GM04504 (cell line): ENCODE measurements at regions not wholly inside any gene's neighbourhood (a gene's known extent, or its start where the extent isn't known, plus 50 kb on each side); places are given as distances from the start of the nearest gene placed in this dataset.
"Not testable (repeated sequence)": the region's sequence is repeated elsewhere in the genome, so short reads cannot be mapped to it uniquely, and the experiment has no call there.

Source experiments
- DNase-seq: peaks from one replicate; pipeline ENCODE4 v3.0.0-alpha.2; 2012; ENCODE audit warnings: low read depth

DNA sequence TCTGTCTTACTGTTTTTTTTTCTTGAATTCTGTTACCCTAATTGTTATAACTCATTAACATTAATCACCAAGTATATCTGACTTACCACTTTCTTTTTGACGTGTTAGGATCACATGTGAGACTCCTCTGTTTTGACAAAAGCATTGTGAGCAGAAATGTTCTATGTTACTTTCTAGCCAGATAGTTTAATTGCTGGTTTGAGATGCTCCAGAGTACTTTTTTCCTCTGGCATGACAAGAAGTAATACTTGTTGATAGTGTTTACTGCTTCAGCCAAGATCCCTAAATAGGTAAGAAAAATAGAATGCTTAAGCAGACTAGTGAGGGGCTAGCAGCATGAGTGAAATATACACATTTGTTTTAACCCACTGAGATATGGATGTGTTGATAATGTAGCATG, 303.9 kb upstream of the PABPC4L start:
- no peak for DNase-seq

DNA sequence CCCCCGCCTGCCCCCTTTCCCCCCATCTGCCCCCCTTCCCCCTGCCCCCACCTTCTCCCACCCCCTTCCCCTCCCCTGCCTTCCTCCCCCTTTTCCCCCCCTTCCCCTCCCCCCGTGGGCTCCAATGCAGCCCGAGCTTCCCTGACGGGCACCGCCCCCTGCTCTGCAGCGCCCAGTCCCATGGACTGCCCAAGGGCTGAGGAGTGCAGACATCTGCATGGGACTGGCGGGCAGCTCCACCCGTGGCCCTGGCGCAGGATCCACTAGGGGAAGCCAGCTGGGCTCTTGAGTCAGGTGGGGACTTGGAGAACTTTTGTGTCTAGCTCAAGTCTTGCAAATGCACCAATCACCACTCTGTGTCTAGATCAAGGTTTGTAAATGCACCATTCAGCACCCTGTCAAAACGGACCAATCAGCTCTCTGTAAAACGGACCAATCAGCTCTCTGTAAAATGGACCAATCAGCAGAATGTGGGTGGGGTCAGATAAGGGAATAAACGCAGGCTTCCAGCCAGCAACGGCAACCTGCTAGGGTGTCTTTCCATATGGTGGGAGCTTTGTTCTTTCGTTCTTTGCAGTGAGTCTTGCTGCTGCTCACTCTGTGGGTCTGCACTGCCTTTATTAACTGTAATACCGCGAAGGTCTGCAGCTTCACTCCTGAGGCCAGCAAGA, 300.5 kb upstream of the PABPC4L start:
- DNase-seq, result no peak

DNA sequence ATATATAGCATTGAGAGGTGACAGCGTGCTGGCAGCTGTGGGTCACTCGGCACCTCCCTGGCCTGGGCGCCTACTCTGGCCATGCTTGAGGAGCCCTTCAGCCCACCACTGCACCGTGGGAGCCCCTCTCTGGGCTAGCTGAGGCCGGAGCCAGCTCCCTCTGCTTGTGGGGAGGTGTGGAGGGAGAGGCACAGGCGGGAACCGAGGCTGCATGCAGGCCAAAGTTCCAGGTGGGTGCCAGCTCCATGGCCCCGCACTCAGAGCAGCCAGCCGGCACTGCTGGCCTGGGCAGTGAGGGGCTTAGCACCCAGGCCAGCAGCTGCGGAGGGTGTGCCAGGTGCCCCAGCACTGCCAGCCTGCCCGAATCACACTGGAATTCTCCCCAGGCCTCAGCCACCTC, 299.9 kb upstream of the PABPC4L start:
- DNase-seq, result not testable (repeated sequence)

DNA sequence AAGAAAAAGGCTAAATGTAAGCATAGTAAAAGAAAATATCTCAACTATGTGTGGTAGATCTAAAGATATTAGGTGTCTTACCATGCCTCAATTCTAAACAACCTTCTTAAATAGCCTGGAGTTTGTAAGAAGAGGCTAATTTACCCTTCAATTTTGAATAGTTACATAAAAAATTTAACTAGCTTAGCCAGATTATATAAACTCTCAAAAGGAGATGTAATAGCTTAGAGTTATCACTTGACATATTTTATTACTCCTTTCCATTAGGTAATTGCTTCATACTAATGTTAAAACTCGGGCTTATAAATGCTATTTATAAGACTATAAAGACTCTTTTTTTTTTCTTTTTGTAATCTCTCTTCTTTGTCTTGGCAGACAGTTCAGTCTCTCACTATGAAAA, 297.5 kb upstream of the PABPC4L start:
- DNase-seq, result no peak

DNA sequence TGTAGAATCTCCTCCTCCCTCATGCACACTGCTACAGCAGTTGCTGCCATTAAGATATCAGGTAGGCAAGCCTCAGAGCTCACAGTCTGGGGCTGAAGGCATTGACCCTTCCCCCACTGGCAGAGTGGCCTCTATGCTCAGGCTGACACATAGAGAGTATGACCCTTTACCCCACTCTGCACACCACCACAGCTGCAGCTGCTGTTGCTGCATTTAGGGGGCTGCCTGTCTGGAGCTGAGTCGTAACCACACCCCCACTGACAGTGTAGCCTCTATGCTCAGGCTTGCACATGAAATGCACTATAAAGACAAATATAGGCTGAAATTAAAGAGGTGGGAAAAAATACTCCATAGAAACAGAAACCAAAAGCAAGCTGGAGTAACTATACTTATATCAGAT, 289.3 kb upstream of the PABPC4L start:
- DNase-seq, result no peak

DNA sequence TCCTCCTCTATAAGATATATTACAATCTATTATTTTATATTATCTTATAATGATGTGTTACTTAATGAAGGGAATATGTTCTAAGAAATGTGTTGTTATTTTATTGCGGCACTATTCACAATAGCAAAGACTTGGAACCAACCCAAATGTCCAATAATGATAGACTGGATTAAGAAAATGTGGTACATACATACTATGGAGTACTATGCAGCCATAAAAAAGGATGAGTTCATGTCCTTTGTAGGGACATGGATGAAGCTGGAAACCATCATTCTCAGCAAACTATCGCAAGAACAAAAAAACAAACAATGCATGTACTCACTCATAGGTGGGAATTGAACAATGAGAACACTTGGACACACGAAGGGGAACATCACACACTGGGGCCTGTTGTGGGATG, 281.9 kb upstream of the PABPC4L start:
- not testable (repeated sequence) for DNase-seq

DNA sequence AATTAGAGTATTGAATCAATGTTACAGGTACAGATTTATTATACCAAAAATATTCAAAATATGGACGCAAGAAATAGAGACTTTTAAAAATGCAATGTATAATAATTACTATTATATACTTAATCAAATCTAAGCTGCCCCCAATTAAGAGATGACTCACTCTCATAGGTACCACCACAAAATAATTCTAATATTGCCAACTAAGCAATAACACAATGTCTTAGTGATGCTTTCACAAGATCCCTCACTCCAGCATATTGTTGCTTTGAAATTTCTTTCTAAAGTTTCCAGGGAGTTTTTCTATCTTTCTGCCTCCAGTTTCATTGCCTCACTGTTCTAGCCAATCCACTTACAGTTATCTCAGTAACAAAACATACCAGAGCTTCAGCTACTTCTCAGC, 270.0 kb upstream of the PABPC4L start:
- no peak for DNase-seq

DNA sequence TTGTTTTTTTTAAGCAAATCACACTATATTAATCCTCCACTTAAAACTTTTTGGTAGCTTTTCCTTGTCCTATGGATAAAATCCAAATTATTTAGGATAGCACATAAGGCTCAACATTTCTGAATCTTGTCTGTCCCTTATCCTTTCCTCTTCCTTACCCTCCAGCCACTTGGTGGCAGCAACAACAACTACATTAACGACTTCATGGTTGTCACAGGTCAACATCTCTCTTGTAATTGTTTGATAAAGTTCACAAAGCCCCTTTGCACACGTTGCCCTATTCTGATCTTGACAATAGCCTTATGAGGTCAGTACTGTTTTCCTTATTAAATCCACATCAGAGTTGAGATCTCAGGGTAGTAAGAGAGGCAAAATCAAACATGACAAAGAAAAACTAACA, 269.0 kb upstream of the PABPC4L start:
- DNase-seq, result no peak

DNA sequence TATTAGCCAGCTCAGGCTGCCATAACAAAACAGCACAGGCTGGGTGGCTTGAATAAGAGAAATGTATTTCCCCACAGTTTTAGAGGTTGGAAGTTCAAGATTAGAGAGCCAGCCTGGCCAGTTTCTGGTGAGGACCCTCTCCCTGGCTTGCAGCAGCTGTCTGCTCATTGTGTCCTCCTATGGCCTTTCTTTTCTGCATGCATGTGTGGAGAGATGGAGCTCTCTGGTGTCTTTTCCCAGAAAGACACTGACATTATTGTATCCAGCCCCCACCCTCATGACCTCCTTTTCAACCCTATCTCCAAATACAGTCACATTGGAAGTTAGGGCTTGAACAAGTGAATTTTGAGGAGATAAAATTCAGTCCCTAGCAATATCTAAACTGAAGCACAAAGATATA, 263.8 kb upstream of the PABPC4L start:
- DNase-seq, result no peak

DNA sequence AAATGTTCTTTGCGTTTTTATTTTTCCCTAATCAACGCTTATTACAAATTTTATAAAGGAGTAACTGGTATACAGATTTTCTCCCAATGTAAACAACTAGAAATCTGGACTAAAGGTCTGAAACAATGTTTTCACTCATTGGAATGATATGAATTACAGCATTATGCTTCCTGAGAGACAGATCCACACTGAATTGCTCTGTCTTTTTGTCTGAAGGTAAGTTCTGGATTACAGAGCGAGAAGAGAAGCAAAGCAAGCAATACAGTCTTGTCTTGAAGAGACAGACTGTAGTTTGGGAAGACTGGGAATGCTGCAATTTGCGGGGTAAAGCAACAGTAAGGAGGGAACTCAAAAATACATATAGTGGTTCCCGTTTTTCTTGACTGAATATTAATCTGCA, 262.2 kb upstream of the PABPC4L start:
- no peak for DNase-seq

DNA sequence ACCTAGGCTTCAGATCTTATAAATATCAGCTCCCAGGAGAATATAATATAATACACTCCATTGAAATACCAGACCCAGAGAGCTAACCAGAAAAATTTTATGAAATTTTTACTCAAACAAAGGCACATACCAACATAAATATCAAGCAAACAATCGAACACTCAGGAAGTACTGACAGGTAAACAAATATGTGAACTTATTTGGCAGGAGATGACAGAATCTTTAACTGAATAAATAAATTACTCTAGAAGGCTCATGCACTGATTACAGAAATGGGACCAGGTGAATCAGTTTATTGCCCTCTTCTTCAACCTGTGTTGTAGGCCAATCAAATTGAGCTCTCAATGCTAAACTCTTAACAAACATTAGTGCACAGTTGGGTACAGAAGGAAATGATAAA, 225.2 kb upstream of the PABPC4L start:
- no peak for DNase-seq

DNA sequence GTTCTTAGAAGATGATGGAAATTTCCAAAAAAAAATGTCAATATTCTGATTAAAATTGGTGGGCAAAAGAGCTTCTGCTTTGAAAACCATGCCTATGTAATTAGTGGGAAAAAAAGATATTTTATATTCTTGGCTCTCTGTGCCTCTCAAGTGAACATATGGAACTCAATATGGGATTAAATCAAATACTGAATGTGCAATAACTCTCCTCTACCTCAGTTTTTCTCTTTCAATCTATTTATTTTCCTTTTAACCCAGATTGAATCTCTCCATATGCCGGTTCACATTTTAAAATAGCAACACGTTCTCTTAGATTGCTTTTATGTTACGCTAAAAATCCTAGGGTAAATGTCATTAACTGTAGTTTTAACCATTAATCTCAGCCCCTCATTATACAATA, 224.2 kb upstream of the PABPC4L start:
- DNase-seq, result no peak

DNA sequence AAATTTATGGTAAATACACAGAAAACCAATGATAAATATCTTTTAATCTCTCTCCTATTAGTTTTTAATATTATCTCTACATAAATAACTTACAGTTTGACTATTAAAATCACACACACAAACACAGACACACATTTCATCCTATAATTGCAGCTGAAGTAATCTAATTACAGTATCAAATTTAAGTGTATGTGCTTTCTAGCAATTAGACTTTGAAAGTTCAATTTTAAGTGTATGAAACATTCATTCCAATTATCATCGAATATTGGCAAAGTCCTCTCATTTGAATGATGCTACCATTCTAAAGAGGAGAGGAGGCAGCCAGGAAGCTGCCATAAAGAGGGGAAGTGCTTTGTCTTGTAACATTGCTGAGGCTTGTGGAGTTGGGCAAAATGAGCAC, 221.2 kb upstream of the PABPC4L start:
- no peak for DNase-seq

DNA sequence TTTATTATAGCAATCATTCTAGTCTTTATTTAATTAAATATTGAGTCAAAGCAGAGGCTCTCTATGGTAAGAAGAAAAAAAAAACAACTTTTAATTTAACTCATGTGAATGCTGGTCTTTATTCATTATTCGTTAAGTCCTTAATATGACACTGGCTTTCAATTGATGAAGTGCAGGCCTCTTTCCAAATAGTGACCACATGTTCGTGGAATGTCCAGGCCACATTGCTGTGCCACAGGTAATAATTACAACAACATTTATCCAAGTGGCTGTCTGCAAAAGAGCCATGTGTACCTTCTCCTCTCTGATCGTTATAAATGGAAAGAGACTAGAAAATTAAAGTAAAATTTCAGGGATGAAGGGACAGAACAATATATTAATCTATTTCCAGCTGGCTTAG, 220.1 kb upstream of the PABPC4L start:
- no peak for DNase-seq

DNA sequence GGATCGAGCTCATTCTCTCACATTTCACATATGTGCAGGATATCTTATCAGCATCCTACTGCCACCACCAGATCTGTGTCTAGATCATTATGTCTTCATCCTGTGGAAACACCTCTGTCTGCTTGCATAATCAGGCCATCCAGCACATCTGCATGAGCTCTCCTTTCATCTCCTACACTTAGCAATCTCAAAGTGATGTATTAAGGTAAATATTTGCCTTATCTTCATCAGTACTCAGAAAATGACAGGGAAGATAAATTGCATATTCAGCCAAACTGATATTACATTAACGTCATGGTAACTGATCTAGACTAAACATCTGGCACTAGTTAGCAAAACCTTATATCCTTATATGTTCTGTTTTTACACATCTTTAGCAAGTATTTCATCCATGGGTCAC, 207.3 kb upstream of the PABPC4L start:
- no peak for DNase-seq

DNA sequence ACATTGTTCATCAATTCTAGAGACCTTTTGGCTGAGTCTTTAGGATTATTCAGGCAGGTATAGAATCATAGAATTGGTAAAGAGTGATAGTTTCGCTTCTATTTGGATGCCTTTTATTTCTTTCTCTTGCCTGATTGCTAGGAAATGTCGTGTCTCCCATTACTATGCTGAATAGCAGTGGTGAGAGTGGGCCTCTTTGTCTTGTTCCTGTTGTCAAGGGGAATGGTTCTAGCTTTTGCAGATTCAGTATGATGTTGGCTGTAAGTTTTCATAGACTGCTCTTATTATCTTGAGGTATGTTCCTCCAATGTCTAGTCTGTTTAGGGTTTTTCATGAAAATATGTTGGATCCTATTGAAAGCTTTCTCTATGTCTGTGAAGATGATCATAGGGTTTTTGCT, 200.2 kb upstream of the PABPC4L start:
- DNase-seq, result no peak

DNA sequence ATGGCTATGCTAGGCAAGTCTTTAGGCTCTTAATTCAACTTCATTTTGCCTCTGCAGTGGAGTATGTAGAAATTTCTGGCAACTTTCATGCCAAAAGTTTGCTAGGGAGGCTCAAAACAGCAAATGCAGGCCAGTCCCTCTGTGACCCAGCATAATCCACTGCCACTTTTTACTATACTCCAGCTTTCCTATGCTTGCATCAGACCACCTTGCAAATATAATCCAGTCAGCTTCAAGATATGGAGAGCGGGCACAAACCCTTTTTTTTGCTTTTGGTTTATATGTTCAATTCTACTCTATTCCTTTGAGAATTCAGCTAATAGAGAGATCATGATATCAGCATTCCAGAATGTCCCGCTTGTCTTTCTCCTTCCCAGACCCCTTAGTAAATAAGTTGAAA, 192.0 kb upstream of the PABPC4L start:
- DNase-seq, result no peak

DNA sequence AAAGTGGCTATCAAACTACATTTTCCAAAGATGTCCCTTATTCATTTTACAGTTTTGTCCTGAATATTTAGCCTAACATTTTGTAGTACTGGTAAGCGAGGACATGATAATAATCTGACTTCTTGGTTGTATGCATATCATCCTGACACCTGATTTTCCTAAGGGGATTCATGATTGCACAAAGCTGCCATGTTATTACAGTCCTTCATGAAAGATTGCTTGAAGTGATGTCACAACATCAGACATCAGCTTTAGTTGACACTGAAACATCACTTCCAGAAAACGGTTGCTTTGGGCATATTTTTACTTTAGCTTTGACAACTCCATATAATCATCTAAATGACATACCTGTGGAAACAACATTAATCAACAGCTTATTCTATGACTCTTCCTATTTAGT, 188.7 kb upstream of the PABPC4L start:
- DNase-seq, result no peak

DNA sequence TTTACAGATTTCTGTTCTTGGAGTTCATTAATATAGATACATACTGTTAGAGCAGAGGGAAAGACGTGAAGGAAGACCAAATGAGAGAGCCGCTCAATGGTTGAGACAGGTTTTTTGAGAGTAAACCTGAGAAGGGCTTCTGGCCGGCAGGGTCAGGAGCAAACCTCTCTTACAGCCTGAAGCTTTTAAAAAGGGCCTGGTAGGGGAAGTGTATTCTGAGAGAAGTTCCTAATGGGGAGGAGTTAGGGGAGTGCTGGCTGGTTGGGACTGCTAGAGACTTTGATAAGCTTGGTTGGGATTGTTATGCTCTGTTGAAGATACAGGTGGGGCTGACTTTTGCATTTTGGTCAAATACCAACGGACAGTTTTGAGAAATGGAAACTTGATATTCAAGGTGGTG, 186.8 kb upstream of the PABPC4L start:
- DNase-seq, result no peak

DNA sequence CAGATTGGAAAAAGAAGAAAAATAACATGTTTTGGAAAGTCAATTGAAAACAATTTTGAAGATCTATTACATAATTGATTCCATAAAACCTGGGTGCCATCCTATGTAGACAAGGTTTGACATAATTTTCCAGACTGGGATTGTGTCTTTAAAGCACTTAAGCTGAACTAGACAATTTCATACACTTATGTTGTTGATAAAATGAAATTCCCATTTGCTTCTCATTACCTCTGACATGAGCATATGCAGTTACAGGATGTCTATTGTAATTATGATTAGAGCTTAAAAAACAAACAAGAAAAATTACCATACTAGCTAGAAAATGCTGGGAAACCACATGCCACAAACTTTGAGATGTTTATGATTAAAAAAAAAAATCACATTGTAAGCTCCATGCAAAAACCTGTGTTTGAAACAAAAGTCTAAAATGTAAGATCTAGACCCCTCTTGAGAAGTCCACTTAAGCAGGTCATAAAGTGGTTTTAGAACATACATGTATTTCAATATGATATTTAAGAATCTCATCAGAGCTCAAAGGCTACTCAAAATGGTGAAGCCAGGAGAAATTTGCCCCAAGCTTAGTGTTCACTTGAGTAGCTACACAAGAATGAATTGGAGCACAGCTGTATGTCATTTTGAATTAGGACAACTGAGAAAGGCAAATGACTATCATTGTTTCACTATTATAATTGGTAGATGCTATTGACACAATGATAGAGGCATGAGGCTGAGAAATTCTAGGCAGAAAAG, 181.1 kb upstream of the PABPC4L start:
- DNase-seq, result no peak

DNA sequence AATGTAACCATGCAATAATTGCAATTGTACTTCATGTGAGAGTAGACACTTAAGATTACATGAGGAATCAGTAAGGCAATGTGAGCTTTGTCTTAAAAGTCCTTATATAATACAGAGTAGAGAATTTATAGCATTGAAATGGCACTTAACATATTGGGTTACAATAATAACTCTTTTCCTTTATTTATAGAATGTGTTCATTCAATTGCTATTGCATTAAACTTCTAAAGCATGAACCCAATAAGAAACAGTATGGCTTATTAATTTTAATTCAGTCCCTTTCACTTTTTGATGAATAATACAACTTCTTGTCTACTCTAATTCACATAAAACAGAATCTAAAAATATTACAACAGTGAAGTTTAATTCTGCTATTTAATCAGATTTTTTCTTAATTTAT, 174.2 kb upstream of the PABPC4L start:
- DNase-seq, result no peak

DNA sequence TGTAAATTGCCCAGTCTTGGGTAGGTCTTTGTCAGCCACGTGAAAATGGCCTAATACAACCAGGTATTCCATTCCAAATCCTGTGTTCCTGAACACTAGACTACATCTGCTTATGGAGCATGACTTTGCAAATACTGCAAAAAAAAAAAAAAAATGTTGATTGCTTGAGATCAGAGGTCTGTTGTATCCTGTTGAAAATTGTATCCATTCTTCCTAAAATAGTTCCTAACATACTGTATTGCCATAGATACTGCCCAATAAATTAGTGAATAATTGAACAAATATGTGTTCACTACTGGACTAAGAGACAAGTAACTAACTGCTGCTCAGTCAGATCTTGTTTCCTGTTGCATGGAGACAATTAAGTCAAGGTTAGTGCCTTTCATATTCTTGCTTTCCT, 164.3 kb upstream of the PABPC4L start:
- DNase-seq, result peak; percentile 66

DNA sequence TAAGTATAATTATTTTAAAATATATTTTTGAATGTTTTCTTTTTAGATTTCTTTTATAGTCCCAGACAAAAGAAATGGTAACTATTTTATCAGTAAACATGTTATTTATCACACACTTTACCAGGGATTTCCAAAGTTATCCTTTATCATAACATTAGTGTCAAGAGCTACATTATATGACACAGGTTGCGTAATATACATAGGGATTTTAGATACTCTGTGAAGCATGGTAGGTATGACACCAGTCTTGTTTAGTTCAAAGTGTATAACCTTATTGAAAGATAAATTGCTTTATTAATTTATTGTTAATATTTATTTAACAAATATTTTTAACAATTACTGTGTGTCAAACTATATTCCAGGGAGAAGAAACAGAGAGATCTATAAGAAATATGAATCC, 163.3 kb upstream of the PABPC4L start:
- no peak for DNase-seq

DNA sequence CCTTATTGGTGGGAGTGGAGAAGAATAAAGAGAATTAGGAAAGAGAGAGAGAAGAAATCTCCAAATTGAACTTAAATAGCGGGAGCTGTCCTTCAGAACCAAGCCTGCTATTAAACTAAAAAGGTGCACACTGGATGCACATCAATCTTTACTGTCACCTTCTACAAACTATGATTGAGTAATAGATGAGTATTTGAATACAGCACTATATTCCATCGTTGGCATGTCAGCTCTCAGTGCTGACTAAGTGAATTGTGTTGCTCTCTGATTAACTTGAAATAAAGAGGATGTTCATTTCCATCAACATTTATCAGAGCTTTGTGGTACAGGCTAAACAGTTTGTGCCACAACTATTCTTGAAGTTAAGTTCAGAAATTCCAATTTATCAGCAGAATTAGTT, 143.7 kb upstream of the PABPC4L start:
- no peak for DNase-seq
